Endodermal cell (in vitro differentiated cells): ENCODE measurements at regions not wholly inside any gene's neighbourhood (a gene's known extent, or its start where the extent isn't known, plus 50 kb on each side); places are given as distances from the start of the nearest gene placed in this dataset.

Experiments
- DNase-seq: peaks from one replicate; pipeline ENCODE4 v3.0.0-alpha.2; 2017
- H3K27ac ChIP-seq: 2 replicates; pipeline ENCODE4 v1.5.1; 2013; ENCODE audit warnings: mild to moderate bottlenecking, low read depth, low read length, moderate library complexity
- H3K27me3 ChIP-seq: 2 replicates; pipeline ENCODE4 v1.6.1; 2013; ENCODE audit warnings: mild to moderate bottlenecking, low read length, moderate library complexity; ENCODE audit not compliant: insufficient read depth, control insufficient read depth, poor library complexity, severe bottlenecking
- H3K36me3 ChIP-seq: 2 replicates; pipeline ENCODE4 v1.7.0; 2013; ENCODE audit warnings: mild to moderate bottlenecking, low read length, moderate library complexity; ENCODE audit not compliant: control insufficient read depth, insufficient read depth
- H3K4me1 ChIP-seq: one replicate; pipeline ENCODE4 v1.7.0; 2013; ENCODE audit warnings: low read length; ENCODE audit not compliant: control insufficient read depth, insufficient read depth
- H3K4me3 ChIP-seq: 2 replicates; pipeline ENCODE4 v1.5.1; 2013; ENCODE audit warnings: mild to moderate bottlenecking, low read length, moderate library complexity
- H3K9ac ChIP-seq: 2 replicates; pipeline ENCODE4 v1.6.1; 2013; ENCODE audit warnings: mild to moderate bottlenecking, low read length, moderate library complexity; ENCODE audit not compliant: poor library complexity, severe bottlenecking; ENCODE audit errors: extremely low read depth
- H3K9me3 ChIP-seq: 2 replicates; pipeline ENCODE4 v1.6.1; 2013; ENCODE audit warnings: mild to moderate bottlenecking, low read length, moderate library complexity; ENCODE audit not compliant: control insufficient read depth
- H3K27ac Mint-ChIP-seq: 2 replicates; pipeline ENCODE4 v1.8.0; 2020; ENCODE audit warnings: mixed read lengths
- H3K27me3 Mint-ChIP-seq: 2 replicates; pipeline ENCODE4 v1.8.0; 2021; ENCODE audit warnings: mild to moderate bottlenecking, mixed read lengths; ENCODE audit not compliant: insufficient read depth
- H3K36me3 Mint-ChIP-seq: 2 replicates; pipeline ENCODE4 v1.8.0; 2020; ENCODE audit warnings: low read depth, mixed read lengths
- H3K4me1 Mint-ChIP-seq: 2 replicates; pipeline ENCODE4 v1.8.0; 2020; ENCODE audit warnings: mixed read lengths
- H3K4me3 Mint-ChIP-seq: 2 replicates; pipeline ENCODE4 v1.8.0; 2020; ENCODE audit warnings: mild to moderate bottlenecking, moderate library complexity, mixed read lengths
- H3K9me3 Mint-ChIP-seq: 2 replicates; pipeline ENCODE4 v1.8.0; 2020; ENCODE audit warnings: mild to moderate bottlenecking, mixed read lengths
- WGBS, 2 experiments: methylation state at CpG; one replicate each; pipeline versions ENCODE4 v1.1.5 to v1.1.7; 2013; ENCODE audit warnings: missing lambda C conversion rate in 2 of 2, mixed read lengths in 1 of 2; ENCODE audit not compliant: insufficient coverage in 1 of 2, insufficient read length in 1 of 2; 5-methylcytosine and 5-hydroxymethylcytosine counted together
- TF ChIP-seq, protein P1 (sequence below): fragments of 200-600 bp; sonication (generic); conservative IDR thresholded peaks from 2 replicates; pipeline ENCODE4 v1.5.0; 2021; ENCODE audit warnings: antibody characterized with exemption, mild to moderate bottlenecking

DNA sequence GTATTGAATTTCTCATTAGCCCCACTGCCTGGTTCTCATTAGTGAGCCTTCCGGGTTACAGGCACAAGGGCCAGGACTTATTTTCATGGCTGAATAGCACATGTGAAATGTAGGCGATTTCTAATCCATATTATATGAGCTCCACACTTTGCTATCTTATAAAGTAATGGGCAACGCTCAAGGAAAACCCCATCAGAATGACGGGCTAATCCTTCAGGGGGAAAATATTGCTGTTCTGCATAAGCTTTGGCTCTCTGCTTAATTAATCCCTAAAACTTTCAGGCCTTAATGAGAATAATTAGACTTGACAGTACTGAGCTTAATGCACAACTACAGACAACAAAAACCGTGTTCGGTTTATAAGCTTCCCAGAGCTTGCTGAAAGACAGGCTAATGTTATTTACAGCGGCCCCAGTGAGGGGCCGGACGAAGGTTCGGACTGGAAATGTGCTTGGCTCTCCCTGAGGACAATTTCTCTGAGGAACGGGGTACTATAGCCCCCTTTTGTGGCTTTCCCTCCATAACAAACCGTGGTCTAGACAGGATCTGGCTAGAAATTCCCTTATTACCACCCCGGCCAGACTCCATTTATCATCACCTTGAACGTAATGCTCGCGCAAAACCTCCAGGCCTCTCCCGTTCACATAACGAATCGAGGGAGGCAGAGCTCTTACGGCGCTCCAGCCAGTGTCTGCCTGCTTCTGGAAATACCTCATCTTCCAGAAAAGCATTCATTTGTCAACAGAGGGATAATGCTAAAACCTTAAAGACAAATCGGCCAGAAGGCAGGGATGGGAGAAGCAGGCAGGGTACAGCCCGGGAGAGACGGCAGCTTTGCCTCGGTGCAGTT lies 164.5 kb downstream of the CD83 start:
- Histone ChIP-seq H3K4me1 (peaks cover 5% of the 10 kb centered on the region), H3K27ac (peak overlapping the region; percentile 22), H3K36me3 (no peaks in the 10 kb centered on the region), H3K27me3 (no peaks in the 10 kb centered on the region), H3K9ac (no peak overlapping the region), H3K4me3 (no peak overlapping the region), H3K9me3 (peaks cover 6% of the 10 kb centered on the region)
- no peak overlapping the region for H3K4me3 Mint-ChIP-seq
- H3K36me3 Mint-ChIP-seq = peaks cover 40% of the 10 kb centered on the region
- peaks cover 8% of the 10 kb centered on the region for H3K27me3 Mint-ChIP-seq
- 94% methylated on average over 18 to 25 of the region's 25 CpGs for WGBS, 2 experiments
- peaks cover 39% of the 10 kb centered on the region for H3K4me1 Mint-ChIP-seq
- no peak overlapping the region for H3K27ac Mint-ChIP-seq
- DNase-seq = peak; percentile 44
- no peaks in the 10 kb centered on the region for H3K9me3 Mint-ChIP-seq
- TF ChIP-seq, protein P1, sequence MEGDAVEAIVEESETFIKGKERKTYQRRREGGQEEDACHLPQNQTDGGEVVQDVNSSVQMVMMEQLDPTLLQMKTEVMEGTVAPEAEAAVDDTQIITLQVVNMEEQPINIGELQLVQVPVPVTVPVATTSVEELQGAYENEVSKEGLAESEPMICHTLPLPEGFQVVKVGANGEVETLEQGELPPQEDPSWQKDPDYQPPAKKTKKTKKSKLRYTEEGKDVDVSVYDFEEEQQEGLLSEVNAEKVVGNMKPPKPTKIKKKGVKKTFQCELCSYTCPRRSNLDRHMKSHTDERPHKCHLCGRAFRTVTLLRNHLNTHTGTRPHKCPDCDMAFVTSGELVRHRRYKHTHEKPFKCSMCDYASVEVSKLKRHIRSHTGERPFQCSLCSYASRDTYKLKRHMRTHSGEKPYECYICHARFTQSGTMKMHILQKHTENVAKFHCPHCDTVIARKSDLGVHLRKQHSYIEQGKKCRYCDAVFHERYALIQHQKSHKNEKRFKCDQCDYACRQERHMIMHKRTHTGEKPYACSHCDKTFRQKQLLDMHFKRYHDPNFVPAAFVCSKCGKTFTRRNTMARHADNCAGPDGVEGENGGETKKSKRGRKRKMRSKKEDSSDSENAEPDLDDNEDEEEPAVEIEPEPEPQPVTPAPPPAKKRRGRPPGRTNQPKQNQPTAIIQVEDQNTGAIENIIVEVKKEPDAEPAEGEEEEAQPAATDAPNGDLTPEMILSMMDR = no peak

- Histone ChIP-seq H3K4me1 (peaks cover 5% of the 10 kb centered on the region), H3K27ac (no peak overlapping the region), H3K9ac (no peak overlapping the region), H3K9me3 (peaks cover 6% of the 10 kb centered on the region), H3K4me3 (no peak overlapping the region), H3K27me3 (no peaks in the 10 kb centered on the region), H3K36me3 (no peaks in the 10 kb centered on the region)
- Mint-ChIP-seq H3K36me3 (peaks cover 47% of the 10 kb centered on the region), H3K27me3 (no peaks in the 10 kb centered on the region), H3K4me3 (no peak overlapping the region), H3K4me1 (peaks cover 42% of the 10 kb centered on the region), H3K9me3 (no peaks in the 10 kb centered on the region), H3K27ac (no peak overlapping the region)
- TF ChIP-seq, protein P1 = no peak
- WGBS, 2 experiments = 91 to 97% methylated on average over 7 to 10 of the region's 10 CpGs
- DNase-seq = no peak
Measured at GRCh38 chr6:14282854-14283505, 165.4 kb downstream of the CD83 start.

DNA sequence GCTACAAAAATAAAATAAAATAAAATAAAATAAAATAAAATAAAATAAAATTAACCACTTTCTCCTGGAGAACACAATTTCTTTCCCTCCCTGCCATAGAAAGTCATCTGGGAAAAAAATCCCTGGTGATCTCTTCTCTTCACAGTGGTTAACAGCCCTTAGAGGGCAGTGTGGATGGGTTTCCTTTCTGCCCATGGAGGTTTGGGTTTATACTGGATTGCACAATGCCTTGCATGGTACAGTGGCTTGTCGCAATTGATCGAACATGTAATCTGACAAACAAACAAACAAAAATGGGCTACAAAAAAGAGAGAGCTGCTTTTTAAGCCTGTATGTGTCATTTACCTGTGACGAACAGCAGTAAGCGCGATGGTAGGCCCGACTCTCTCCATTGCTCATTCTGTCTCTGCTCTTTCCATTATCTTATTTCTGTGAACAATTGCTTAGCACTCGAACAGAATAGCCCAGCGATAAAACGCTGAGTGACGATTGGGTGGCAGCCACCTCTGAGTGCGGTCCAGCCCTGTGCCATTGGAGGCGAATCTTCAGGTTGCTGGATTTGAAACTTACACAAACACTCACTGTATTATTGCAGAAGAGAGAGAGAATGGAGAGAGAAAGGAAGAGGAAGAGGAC lies 166.1 kb downstream of the CD83 start:
- no peak overlapping the region for H3K27ac Mint-ChIP-seq
- H3K27me3 Mint-ChIP-seq = no peaks in the 10 kb centered on the region
- no peak overlapping the region for H3K9ac ChIP-seq
- H3K9me3 ChIP-seq = peaks cover 6% of the 10 kb centered on the region
- TF ChIP-seq, protein P1 = peak; percentile 65
- no peak overlapping the region for H3K27ac ChIP-seq
- H3K4me1 ChIP-seq = peaks cover 5% of the 10 kb centered on the region
- H3K36me3 ChIP-seq = no peaks in the 10 kb centered on the region
- H3K9me3 Mint-ChIP-seq = no peaks in the 10 kb centered on the region
- H3K4me3 Mint-ChIP-seq = no peak overlapping the region
- no peaks in the 10 kb centered on the region for H3K27me3 ChIP-seq
- H3K4me3 ChIP-seq = no peak overlapping the region
- H3K36me3 Mint-ChIP-seq = peaks cover 54% of the 10 kb centered on the region
- H3K4me1 Mint-ChIP-seq = peaks cover 44% of the 10 kb centered on the region
- peak; percentile 45 for DNase-seq
- WGBS, 2 experiments = 92 to 94% methylated on average over 8 to 12 of the region's 12 CpGs
